Upper lobe of left lung (tissue), 4 donors: ENCODE measurements at regions not wholly inside any gene's neighbourhood (a gene's known extent, or its start where the extent isn't known, plus 50 kb on each side); places are given as distances from the start of the nearest gene placed in this dataset.

Experiments
- EP300 ChIP-seq, 4 donors: sonication (generic); formaldehyde crosslinking; IDR thresholded peaks; one replicate each; pipeline ENCODE4 v1.5.1; 2017; ENCODE audit warnings: antibody characterized with exemption in 4 of 4, control low read depth in 2 of 4
- POLR2A ChIP-seq, 4 donors: fragments of 450-650 bp; IDR thresholded peaks; one replicate each; pipeline ENCODE4 v1.5.1; 2016 to 2017; ENCODE audit warnings: antibody characterized with exemption in 4 of 4, mild to moderate bottlenecking in 2 of 4
- POLR2AphosphoS5 ChIP-seq, 2 donors: sonication (generic); formaldehyde crosslinking; IDR thresholded peaks; one replicate each; pipeline ENCODE4 v1.5.1; 2017; ENCODE audit warnings: antibody characterized with exemption in 2 of 2
- TF ChIP-seq, protein P1 (sequence below), 6 experiments: fragments of 450-650 bp in 4 of 6; fragments of 200-600 bp in 2 of 6; sonication (generic) in 2 of 6; IDR thresholded peaks; one replicate each; pipeline ENCODE4 v1.5.1; 2016 to 2019; ENCODE audit warnings: antibody characterized with exemption in 6 of 6

DNA sequence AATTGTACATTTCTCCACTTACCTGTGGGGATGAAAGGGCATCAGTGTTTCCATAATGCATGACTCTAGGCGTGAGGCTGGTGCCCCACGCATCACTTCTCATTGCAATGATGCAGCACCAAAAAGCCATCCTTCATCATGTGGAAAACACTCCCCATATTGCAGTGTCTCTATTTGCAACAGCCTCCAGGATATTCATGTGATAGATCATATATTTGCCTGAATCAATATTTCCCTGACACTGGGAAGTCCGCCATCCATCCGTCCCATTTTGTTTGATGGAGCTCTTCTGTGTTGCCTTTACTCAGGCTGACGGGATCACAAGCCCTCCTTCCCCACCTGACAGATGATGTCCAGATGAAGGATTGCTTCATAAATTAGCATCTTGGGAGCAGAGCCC is 74.5 kb upstream of the CAMK1G start:
- TF ChIP-seq, protein P1, sequence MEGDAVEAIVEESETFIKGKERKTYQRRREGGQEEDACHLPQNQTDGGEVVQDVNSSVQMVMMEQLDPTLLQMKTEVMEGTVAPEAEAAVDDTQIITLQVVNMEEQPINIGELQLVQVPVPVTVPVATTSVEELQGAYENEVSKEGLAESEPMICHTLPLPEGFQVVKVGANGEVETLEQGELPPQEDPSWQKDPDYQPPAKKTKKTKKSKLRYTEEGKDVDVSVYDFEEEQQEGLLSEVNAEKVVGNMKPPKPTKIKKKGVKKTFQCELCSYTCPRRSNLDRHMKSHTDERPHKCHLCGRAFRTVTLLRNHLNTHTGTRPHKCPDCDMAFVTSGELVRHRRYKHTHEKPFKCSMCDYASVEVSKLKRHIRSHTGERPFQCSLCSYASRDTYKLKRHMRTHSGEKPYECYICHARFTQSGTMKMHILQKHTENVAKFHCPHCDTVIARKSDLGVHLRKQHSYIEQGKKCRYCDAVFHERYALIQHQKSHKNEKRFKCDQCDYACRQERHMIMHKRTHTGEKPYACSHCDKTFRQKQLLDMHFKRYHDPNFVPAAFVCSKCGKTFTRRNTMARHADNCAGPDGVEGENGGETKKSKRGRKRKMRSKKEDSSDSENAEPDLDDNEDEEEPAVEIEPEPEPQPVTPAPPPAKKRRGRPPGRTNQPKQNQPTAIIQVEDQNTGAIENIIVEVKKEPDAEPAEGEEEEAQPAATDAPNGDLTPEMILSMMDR (IDR thresholded peaks at IDR 0.05), result no peak
- no peak for TF ChIP-seq EP300 (IDR thresholded peaks at IDR 0.05)
- TF ChIP-seq POLR2A (IDR thresholded peaks at IDR 0.05), result no peak
- TF ChIP-seq POLR2AphosphoS5 (IDR thresholded peaks at IDR 0.05), result no peak
